ENCODE measurements at regions not wholly inside any gene's neighbourhood (a gene's known extent, or its start where the extent isn't known, plus 50 kb on each side); places are given as distances from the start of the nearest gene placed in this dataset.

DNA sequence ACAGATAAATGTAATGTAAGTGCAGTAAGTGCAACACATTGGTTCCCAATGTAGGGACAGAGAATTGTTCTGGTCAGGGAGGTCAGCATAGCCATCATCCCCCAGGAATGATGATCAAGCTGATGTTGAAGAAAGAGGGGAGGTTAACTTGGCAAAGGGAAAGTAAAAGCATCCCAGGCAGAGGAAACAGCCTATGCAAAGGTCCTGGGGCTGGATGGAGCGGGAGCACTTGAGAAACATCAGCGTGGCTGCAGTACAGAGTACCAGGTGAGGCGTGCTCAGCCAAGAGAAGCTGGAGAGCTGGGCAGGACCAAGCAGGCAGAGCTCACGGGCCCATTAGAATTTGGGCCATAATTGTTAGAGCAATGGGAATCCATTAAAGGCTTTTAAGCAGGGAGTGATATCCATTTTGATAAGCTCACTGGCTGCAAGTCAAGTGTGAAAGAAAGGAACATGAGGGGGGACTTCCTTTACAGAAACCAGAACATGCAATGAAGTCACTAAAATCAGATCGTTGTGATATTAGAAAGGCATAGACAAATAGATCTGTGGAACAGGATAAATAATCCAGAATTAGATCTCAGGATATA is 50.1 kb upstream of the HAND1 start:
- TF ChIP-seq ZNF274 (IDR thresholded peaks at IDR 0.05; ENCODE audit: low read depth, low read length): no peak
- TF ChIP-seq POLR2AphosphoS5 (IDR thresholded peaks at IDR 0.05; ENCODE audit: low read depth, low read length): no peak
- TF ChIP-seq CBX3 (IDR thresholded peaks at IDR 0.05; ENCODE audit: low read depth): no peak
- TF ChIP-seq JUND (IDR thresholded peaks at IDR 0.05): no peak
- TF ChIP-seq EGR1 (IDR thresholded peaks at IDR 0.05; ENCODE audit: low read depth): no peak
- no peak for TF ChIP-seq ELF1 (IDR thresholded peaks at IDR 0.05; ENCODE audit: borderline replicate concordance, low read depth)
- TF ChIP-seq SP1 (IDR thresholded peaks at IDR 0.05; ENCODE audit: low read depth): no peak
- TF ChIP-seq, protein P1, sequence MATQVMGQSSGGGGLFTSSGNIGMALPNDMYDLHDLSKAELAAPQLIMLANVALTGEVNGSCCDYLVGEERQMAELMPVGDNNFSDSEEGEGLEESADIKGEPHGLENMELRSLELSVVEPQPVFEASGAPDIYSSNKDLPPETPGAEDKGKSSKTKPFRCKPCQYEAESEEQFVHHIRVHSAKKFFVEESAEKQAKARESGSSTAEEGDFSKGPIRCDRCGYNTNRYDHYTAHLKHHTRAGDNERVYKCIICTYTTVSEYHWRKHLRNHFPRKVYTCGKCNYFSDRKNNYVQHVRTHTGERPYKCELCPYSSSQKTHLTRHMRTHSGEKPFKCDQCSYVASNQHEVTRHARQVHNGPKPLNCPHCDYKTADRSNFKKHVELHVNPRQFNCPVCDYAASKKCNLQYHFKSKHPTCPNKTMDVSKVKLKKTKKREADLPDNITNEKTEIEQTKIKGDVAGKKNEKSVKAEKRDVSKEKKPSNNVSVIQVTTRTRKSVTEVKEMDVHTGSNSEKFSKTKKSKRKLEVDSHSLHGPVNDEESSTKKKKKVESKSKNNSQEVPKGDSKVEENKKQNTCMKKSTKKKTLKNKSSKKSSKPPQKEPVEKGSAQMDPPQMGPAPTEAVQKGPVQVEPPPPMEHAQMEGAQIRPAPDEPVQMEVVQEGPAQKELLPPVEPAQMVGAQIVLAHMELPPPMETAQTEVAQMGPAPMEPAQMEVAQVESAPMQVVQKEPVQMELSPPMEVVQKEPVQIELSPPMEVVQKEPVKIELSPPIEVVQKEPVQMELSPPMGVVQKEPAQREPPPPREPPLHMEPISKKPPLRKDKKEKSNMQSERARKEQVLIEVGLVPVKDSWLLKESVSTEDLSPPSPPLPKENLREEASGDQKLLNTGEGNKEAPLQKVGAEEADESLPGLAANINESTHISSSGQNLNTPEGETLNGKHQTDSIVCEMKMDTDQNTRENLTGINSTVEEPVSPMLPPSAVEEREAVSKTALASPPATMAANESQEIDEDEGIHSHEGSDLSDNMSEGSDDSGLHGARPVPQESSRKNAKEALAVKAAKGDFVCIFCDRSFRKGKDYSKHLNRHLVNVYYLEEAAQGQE (IDR thresholded peaks at IDR 0.05; ENCODE audit: low read depth): no peak
- no peak for TF ChIP-seq RAD21 (IDR thresholded peaks at IDR 0.05; ENCODE audit: low read depth)
- TF ChIP-seq, protein P2, sequence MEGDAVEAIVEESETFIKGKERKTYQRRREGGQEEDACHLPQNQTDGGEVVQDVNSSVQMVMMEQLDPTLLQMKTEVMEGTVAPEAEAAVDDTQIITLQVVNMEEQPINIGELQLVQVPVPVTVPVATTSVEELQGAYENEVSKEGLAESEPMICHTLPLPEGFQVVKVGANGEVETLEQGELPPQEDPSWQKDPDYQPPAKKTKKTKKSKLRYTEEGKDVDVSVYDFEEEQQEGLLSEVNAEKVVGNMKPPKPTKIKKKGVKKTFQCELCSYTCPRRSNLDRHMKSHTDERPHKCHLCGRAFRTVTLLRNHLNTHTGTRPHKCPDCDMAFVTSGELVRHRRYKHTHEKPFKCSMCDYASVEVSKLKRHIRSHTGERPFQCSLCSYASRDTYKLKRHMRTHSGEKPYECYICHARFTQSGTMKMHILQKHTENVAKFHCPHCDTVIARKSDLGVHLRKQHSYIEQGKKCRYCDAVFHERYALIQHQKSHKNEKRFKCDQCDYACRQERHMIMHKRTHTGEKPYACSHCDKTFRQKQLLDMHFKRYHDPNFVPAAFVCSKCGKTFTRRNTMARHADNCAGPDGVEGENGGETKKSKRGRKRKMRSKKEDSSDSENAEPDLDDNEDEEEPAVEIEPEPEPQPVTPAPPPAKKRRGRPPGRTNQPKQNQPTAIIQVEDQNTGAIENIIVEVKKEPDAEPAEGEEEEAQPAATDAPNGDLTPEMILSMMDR (IDR thresholded peaks at IDR 0.05 in 2 of 3, conservative IDR thresholded peaks at IDR 0.05 in 1 of 3; ENCODE audit: borderline replicate concordance in 1 of 3, insufficient read depth in 1 of 3, low read depth in 2 of 3, low read length in 2 of 3): no peak
- TF ChIP-seq FOSL1 (IDR thresholded peaks at IDR 0.05; ENCODE audit: low read depth): no peak
- TF ChIP-seq, protein P3, sequence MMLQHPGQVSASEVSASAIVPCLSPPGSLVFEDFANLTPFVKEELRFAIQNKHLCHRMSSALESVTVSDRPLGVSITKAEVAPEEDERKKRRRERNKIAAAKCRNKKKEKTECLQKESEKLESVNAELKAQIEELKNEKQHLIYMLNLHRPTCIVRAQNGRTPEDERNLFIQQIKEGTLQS (IDR thresholded peaks at IDR 0.05): no peak
- no peak for TF ChIP-seq YY1 (IDR thresholded peaks at IDR 0.05; ENCODE audit: extremely low read depth, insufficient replicate concordance, low read depth, low read length)
- TF ChIP-seq, protein P4, sequence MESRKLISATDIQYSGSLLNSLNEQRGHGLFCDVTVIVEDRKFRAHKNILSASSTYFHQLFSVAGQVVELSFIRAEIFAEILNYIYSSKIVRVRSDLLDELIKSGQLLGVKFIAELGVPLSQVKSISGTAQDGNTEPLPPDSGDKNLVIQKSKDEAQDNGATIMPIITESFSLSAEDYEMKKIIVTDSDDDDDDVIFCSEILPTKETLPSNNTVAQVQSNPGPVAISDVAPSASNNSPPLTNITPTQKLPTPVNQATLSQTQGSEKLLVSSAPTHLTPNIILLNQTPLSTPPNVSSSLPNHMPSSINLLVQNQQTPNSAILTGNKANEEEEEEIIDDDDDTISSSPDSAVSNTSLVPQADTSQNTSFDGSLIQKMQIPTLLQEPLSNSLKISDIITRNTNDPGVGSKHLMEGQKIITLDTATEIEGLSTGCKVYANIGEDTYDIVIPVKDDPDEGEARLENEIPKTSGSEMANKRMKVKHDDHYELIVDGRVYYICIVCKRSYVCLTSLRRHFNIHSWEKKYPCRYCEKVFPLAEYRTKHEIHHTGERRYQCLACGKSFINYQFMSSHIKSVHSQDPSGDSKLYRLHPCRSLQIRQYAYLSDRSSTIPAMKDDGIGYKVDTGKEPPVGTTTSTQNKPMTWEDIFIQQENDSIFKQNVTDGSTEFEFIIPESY (IDR thresholded peaks at IDR 0.05; ENCODE audit: extremely low read depth, insufficient replicate concordance, low read length): no peak
- no peak for TF ChIP-seq SRF (IDR thresholded peaks at IDR 0.05; ENCODE audit: low read depth)
- TF ChIP-seq TCF7L2 (IDR thresholded peaks at IDR 0.05; ENCODE audit: borderline replicate concordance, extremely low read depth, insufficient read depth, insufficient read length): no peak
- no peak for TF ChIP-seq EZH2phosphoT487 (IDR thresholded peaks at IDR 0.05; ENCODE audit: borderline replicate concordance)
- no peak for TF ChIP-seq CEBPB (IDR thresholded peaks at IDR 0.05; ENCODE audit: low read depth)
- Histone ChIP-seq H3K27me3 (ENCODE audit: insufficient read depth, low read length) (no peaks in the 10 kb centered on the region), H3K9me3 (ENCODE audit: control insufficient read depth in 1 of 2, insufficient read depth in 1 of 2, low read depth in 1 of 2, low read length in 2 of 2) (no peaks in the 10 kb centered on the region), H2AFZ (ENCODE audit: low read depth, low read length, poor library complexity, severe bottlenecking) (no peak overlapping the region), H4K20me1 (ENCODE audit: insufficient read depth) (no peaks in the 10 kb centered on the region), H3K4me2 (ENCODE audit: low read length) (no peak overlapping the region), H3K27ac (ENCODE audit: low read depth, low read length) (no peak overlapping the region), H3K4me3 (replicated peaks in 1 of 2; ENCODE audit: low read depth in 1 of 2, low read length in 2 of 2) (no peak overlapping the region), H3K36me3 (ENCODE audit: control insufficient read depth in 1 of 2, insufficient read depth in 2 of 2, low read length in 2 of 2) (no peaks in the 10 kb centered on the region), H3K4me1 (ENCODE audit: control insufficient read depth in 1 of 2, insufficient read depth in 2 of 2, low read length in 2 of 2) (peaks cover 0 to 4% of the 10 kb centered on the region in 2 experiments; a peak in 1 of 4 replicates), H3K9me2 (ENCODE audit: insufficient read depth) (no peaks in the 10 kb centered on the region), H3K9ac (ENCODE audit: low read length) (no peak overlapping the region), H3K79me2 (ENCODE audit: insufficient read depth, low read length) (no peaks in the 10 kb centered on the region)
- BruUV-seq (replicated peaks): no TSS peak
- RAD21 ChIA-PET (ENCODE audit: low non-redundant PET in 1 of 2, low total read pairs in 2 of 2, uncharacterized antibody in 2 of 2, unreplicated experiment in 2 of 2): no interaction called here
- CTCF ChIA-PET: interaction anchor here (0.6 to 1.9 kb wide), 3 partner anchors 8 to 244 kb away, joined by 3 to 9 read pairs (median 3); no protein-coding TSS in a partner anchor
- ATAC-seq (no peak), DNase-seq (ENCODE audit: low read depth, low spot score) (no peak)
- POLR2A ChIA-PET: no interaction called here
- intact Hi-C loops (cut with micrococcal nuclease): no loop called here
